Heart left ventricle (tissue), 16 donors: ENCODE measurements at regions not wholly inside any gene's neighbourhood (a gene's known extent, or its start where the extent isn't known, plus 50 kb on each side); places are given as distances from the start of the nearest gene placed in this dataset.

ENCODE experiments used
- ATAC-seq, 4 donors: fragments of 200-7000 bp; cut with Tn5 transposase; one replicate each; pipeline ENCODE4 v1.9.1; 2020 to 2022; ENCODE audit warnings: moderate library complexity in 4 of 4, mild to moderate bottlenecking in 3 of 4, moderate number of reproducible peaks in 1 of 4
- DNase-seq, 5 donors: peaks; one replicate each; pipeline ENCODE4 v3.0.0-alpha.2; 2020
- H3K27ac ChIP-seq, 12 donors: fragments of 200-600 bp; sonication (generic) in 4 of 12; one replicate each; pipeline versions ENCODE4 v1.5.0 to v1.8.0; 2016 to 2022; ENCODE audit warnings: mild to moderate bottlenecking in 2 of 12
- H3K27me3 ChIP-seq, 9 donors: fragments of 200-600 bp; sonication (generic) in 2 of 9; one replicate each; pipeline versions ENCODE4 v1.5.1 to v1.8.0; 2016 to 2022; ENCODE audit warnings: mild to moderate bottlenecking in 3 of 9
- H3K36me3 ChIP-seq, 9 donors: fragments of 200-600 bp; sonication (generic) in 2 of 9; one replicate each; pipeline versions ENCODE4 v1.5.0 to v1.8.0; 2018 to 2022; ENCODE audit warnings: mild to moderate bottlenecking in 2 of 9
- H3K4me1 ChIP-seq, 12 donors: fragments of 200-600 bp; sonication (generic) in 4 of 12; one replicate each; pipeline versions ENCODE4 v1.5.0 to v1.8.0; 2016 to 2022; ENCODE audit warnings: mild to moderate bottlenecking in 3 of 12
- H3K4me3 ChIP-seq, 12 donors: fragments of 200-600 bp; sonication (generic) in 4 of 12; one replicate each; pipeline versions ENCODE4 v1.5.0 to v1.8.0; 2017 to 2022; ENCODE audit warnings: mild to moderate bottlenecking in 9 of 12, moderate library complexity in 4 of 12
- H3K9me3 ChIP-seq, 12 donors: fragments of 200-600 bp; sonication (generic) in 4 of 12; one replicate each; pipeline versions ENCODE4 v1.5.0 to v1.8.0; 2016 to 2022; ENCODE audit warnings: mild to moderate bottlenecking in 1 of 12
- CTCF ChIP-seq, 12 donors: fragments of 200-600 bp; sonication (generic) in 4 of 12; IDR thresholded peaks; one replicate each; pipeline versions ENCODE4 v1.5.0 to v1.8.0; 2018 to 2022; ENCODE audit warnings: antibody characterized with exemption in 12 of 12, mild to moderate bottlenecking in 5 of 12
- POLR2A ChIP-seq, 2 donors: fragments of 450-650 bp; IDR thresholded peaks; one replicate each; pipeline ENCODE4 v1.6.1; 2017; ENCODE audit warnings: antibody characterized with exemption in 2 of 2, mild to moderate bottlenecking in 2 of 2, moderate library complexity in 2 of 2
- WGBS, 4 donors: extraction: QIAGEN DNeasy Blood & Tissue Kit in 2 of 4; methylation state at CpG; one replicate each; pipeline versions ENCODE4 v1.1.5 to v1.1.7; 2013 to 2018; 5-methylcytosine and 5-hydroxymethylcytosine counted together
- intact Hi-C, 10 donors: fragments of 100-400 bp; cut with DNase I; formaldehyde crosslinking; loops; one replicate each; pipeline versions ENCODE4 v1.11.1 to v1.14.2; 2022
- donor health status: ischemic (EF 13 %, LVEDD 7.1; RV severe dilation, severe dysfunction).
- donor health status: healthy with polysubstance abuse.
- donor health status: DM: no; HTN: yes; CAD: no.
- donor health status: DM: no; HTN: no; CAD: no.
- donor health status: ischemic (EF 25% LVEDD 6.9; RV normal size, moderate dysfunction).
- donor health status: ischemic (EF 25% LVEDD 5.7; RV mildly dilated, moderate dysfunction).
- donor health status: healthy.
- donor health status: DM: yes; HTN: yes; CAD: no.
- donor health status: ischemic (EF 35%, LVEDD 5.7; RV mildly dilated, moderate dysfunction).
- donor health status: nonischemic (EF 11% LVEDD 7.7; RV severe dilation, severe dysfunction).
- donor health status: DM: yes; HTN: yes; CAD: no.
- donor health status: PGD.
- donor health status: ischemic (EF 29% LVEDD 5.4; RV normal size, mild dysfunction).
- donor health status: nonischemic (EF 23%, LVEDD 6.1; RV moderate dilation, normal function).

- Histone ChIP-seq H3K27me3 (peaks cover 0 to 38% (median 0%) of the 10 kb centered on the region in 9 donors), H3K9me3 (no peaks in the 10 kb centered on the region), H3K4me3 (no peak overlapping the region), H3K4me1 (no peaks in the 10 kb centered on the region), H3K36me3 (no peaks in the 10 kb centered on the region), H3K27ac (no peak overlapping the region)
- TF ChIP-seq POLR2A (IDR thresholded peaks at IDR 0.05): no peak
- DNase-seq (no peak), ATAC-seq (no peak)
- WGBS, 4 donors: 86 to 93% (median 90%) methylated on average over 6 of the region's 6 CpGs
- intact Hi-C loops: no loop called here
These were observed 745.3 kb upstream of the ZEB2 start for GRCh38 chr2:145265244-145265643.

- no peak overlapping the region for H3K27ac ChIP-seq
- ATAC-seq (no peak), DNase-seq (no peak)
- peaks cover 0 to 48% (median 0%) of the 10 kb centered on the region in 9 donors for H3K27me3 ChIP-seq
- H3K4me1 ChIP-seq: no peaks in the 10 kb centered on the region
- H3K36me3 ChIP-seq: no peaks in the 10 kb centered on the region
- H3K4me3 ChIP-seq: no peak overlapping the region
- H3K9me3 ChIP-seq: no peaks in the 10 kb centered on the region
- WGBS, 4 donors: 78 to 91% (median 89%) methylated on average over 2 of the region's 2 CpGs
- intact Hi-C loops: no loop called here
- TF ChIP-seq CTCF (IDR thresholded peaks at IDR 0.05): no peak
- no peak for TF ChIP-seq POLR2A (IDR thresholded peaks at IDR 0.05)
These were observed 740.8 kb upstream of the ZEB2 start for GRCh38 chr2:145260674-145261073.

- DNase-seq: no peak
These were observed 740.2 kb upstream of the ZEB2 start for GRCh38 chr2:145260081-145260480.

GRCh38 chr2:145258903-145259579, 739.1 kb upstream of the ZEB2 start:
- 84 to 90% (median 86%) methylated on average over 5 of the region's 5 CpGs for WGBS, 4 donors
- DNase-seq: no peak

More at GRCh38 chr2:145260081-145260480, 740.2 kb upstream of the ZEB2 start:
- no peak overlapping the region for H3K4me3 ChIP-seq
- no peaks in the 10 kb centered on the region for H3K36me3 ChIP-seq
- no peaks in the 10 kb centered on the region for H3K9me3 ChIP-seq
- H3K4me1 ChIP-seq: no peaks in the 10 kb centered on the region
- intact Hi-C loops: no loop called here
- H3K27ac ChIP-seq: no peak overlapping the region
- TF ChIP-seq POLR2A (IDR thresholded peaks at IDR 0.05) (no peak), CTCF (IDR thresholded peaks at IDR 0.05) (no peak)
- ATAC-seq: no peak
- peaks cover 0 to 52% (median 0%) of the 10 kb centered on the region in 9 donors for H3K27me3 ChIP-seq

More at GRCh38 chr2:145258903-145259579, 739.1 kb upstream of the ZEB2 start:
- intact Hi-C loops: no loop called here
- Histone ChIP-seq H3K9me3 (no peaks in the 10 kb centered on the region), H3K36me3 (no peaks in the 10 kb centered on the region), H3K27me3 (peaks cover 0 to 51% (median 0%) of the 10 kb centered on the region in 9 donors), H3K27ac (no peak overlapping the region), H3K4me3 (no peak overlapping the region), H3K4me1 (no peaks in the 10 kb centered on the region)
- TF ChIP-seq POLR2A (IDR thresholded peaks at IDR 0.05): no peak
- no peak for TF ChIP-seq CTCF (IDR thresholded peaks at IDR 0.05)
- no peak for ATAC-seq
